ENCODE measurements at regions not wholly inside any gene's neighbourhood (a gene's known extent, or its start where the extent isn't known, plus 50 kb on each side); places are given as distances from the start of the nearest gene placed in this dataset.
"Not testable (repeated sequence)": the region's sequence is repeated elsewhere in the genome, so short reads cannot be mapped to it uniquely, and the experiment has no call there.

- not testable (repeated sequence) for H3K9me3 ChIP-seq (ENCODE audit: control insufficient read depth in 1 of 2, low read length in 2 of 2); H3K4me3 ChIP-seq (ENCODE audit: low read depth in 1 of 2, low read length in 2 of 2); H3K4me1 ChIP-seq (ENCODE audit: control insufficient read depth in 1 of 2, insufficient read depth in 2 of 2, low read length in 2 of 2); H3K36me3 ChIP-seq (ENCODE audit: control insufficient read depth in 1 of 2, insufficient read depth in 2 of 2, low read length in 2 of 2); H3K27ac ChIP-seq (ENCODE audit: low read length); H3K27me3 ChIP-seq (ENCODE audit: low read depth, low read length)
Measured at GRCh38 chr5:158582669-158583068, 517.0 kb downstream of the EBF1 start.

- H3K27ac ChIP-seq (ENCODE audit: low read length), result no peak overlapping the region
- H3K36me3 ChIP-seq (ENCODE audit: control insufficient read depth in 1 of 2, insufficient read depth in 2 of 2, low read length in 2 of 2), result no peaks in the 10 kb centered on the region
- H3K4me3 ChIP-seq (ENCODE audit: low read depth in 1 of 2, low read length in 2 of 2), result no peak overlapping the region
- H3K9me3 ChIP-seq (ENCODE audit: control insufficient read depth in 1 of 2, low read length in 2 of 2), result peaks cover 0 to 3% of the 10 kb centered on the region in 2 donors
- no peaks in the 10 kb centered on the region for H3K4me1 ChIP-seq (ENCODE audit: control insufficient read depth in 1 of 2, insufficient read depth in 2 of 2, low read length in 2 of 2)
- no peaks in the 10 kb centered on the region for H3K27me3 ChIP-seq (ENCODE audit: low read depth, low read length)
Measured at GRCh38 chr5:158573829-158574228, 525.9 kb downstream of the EBF1 start.

- Histone ChIP-seq H3K4me1 (ENCODE audit: control insufficient read depth in 1 of 2, insufficient read depth in 2 of 2, low read length in 2 of 2) (peaks cover 0 to 4% of the 10 kb centered on the region in 2 donors), H3K27me3 (ENCODE audit: low read depth, low read length) (no peaks in the 10 kb centered on the region), H3K4me3 (ENCODE audit: low read depth in 1 of 2, low read length in 2 of 2) (no peak overlapping the region), H3K9me3 (ENCODE audit: control insufficient read depth in 1 of 2, low read length in 2 of 2) (no peaks in the 10 kb centered on the region), H3K27ac (ENCODE audit: low read length) (no peak overlapping the region), H3K36me3 (ENCODE audit: control insufficient read depth in 1 of 2, insufficient read depth in 2 of 2, low read length in 2 of 2) (no peaks in the 10 kb centered on the region)
Measured at GRCh38 chr5:158570502-158570901, 529.2 kb downstream of the EBF1 start.

- no peak overlapping the region for H3K4me3 ChIP-seq (ENCODE audit: low read depth in 1 of 2, low read length in 2 of 2)
- H3K27me3 ChIP-seq (ENCODE audit: low read depth, low read length), result no peaks in the 10 kb centered on the region
Measured at GRCh38 chr5:158569534-158569933, 530.2 kb downstream of the EBF1 start.

GRCh38 chr5:158565017-158565789 lies 534.5 kb downstream of the EBF1 start:
- no peaks in the 10 kb centered on the region for H3K36me3 ChIP-seq (ENCODE audit: control insufficient read depth in 1 of 2, insufficient read depth in 2 of 2, low read length in 2 of 2)
- H3K4me3 ChIP-seq (ENCODE audit: low read depth in 1 of 2, low read length in 2 of 2), result no peak overlapping the region
- H3K27ac ChIP-seq (ENCODE audit: low read length), result no peak overlapping the region
- H3K27me3 ChIP-seq (ENCODE audit: low read depth, low read length), result no peaks in the 10 kb centered on the region
- peaks cover 0 to 4% of the 10 kb centered on the region in 2 donors for H3K4me1 ChIP-seq (ENCODE audit: control insufficient read depth in 1 of 2, insufficient read depth in 2 of 2, low read length in 2 of 2)
- H3K9me3 ChIP-seq (ENCODE audit: control insufficient read depth in 1 of 2, low read length in 2 of 2), result no peaks in the 10 kb centered on the region

More at GRCh38 chr5:158569534-158569933, 530.2 kb downstream of the EBF1 start:
- Histone ChIP-seq H3K9me3 (ENCODE audit: control insufficient read depth in 1 of 2, low read length in 2 of 2) (no peaks in the 10 kb centered on the region), H3K4me1 (ENCODE audit: control insufficient read depth in 1 of 2, insufficient read depth in 2 of 2, low read length in 2 of 2) (peaks cover 0 to 4% of the 10 kb centered on the region in 2 donors), H3K27ac (ENCODE audit: low read length) (no peak overlapping the region), H3K36me3 (ENCODE audit: control insufficient read depth in 1 of 2, insufficient read depth in 2 of 2, low read length in 2 of 2) (no peaks in the 10 kb centered on the region)

- Histone ChIP-seq H3K27me3 (ENCODE audit: low read depth, low read length) (no peaks in the 10 kb centered on the region), H3K36me3 (ENCODE audit: control insufficient read depth in 1 of 2, insufficient read depth in 2 of 2, low read length in 2 of 2) (no peaks in the 10 kb centered on the region), H3K4me3 (ENCODE audit: low read depth in 1 of 2, low read length in 2 of 2) (no peak overlapping the region)
Measured at GRCh38 chr5:158563760-158564390, 535.8 kb downstream of the EBF1 start.

GRCh38 chr5:158561562-158562190 lies 538.0 kb downstream of the EBF1 start:
- no peaks in the 10 kb centered on the region for H3K36me3 ChIP-seq (ENCODE audit: control insufficient read depth in 1 of 2, insufficient read depth in 2 of 2, low read length in 2 of 2)
- no peaks in the 10 kb centered on the region for H3K27me3 ChIP-seq (ENCODE audit: low read depth, low read length)
- no peaks in the 10 kb centered on the region for H3K9me3 ChIP-seq (ENCODE audit: control insufficient read depth in 1 of 2, low read length in 2 of 2)
- no peak overlapping the region for H3K4me3 ChIP-seq (ENCODE audit: low read depth in 1 of 2, low read length in 2 of 2)
- no peak overlapping the region for H3K27ac ChIP-seq (ENCODE audit: low read length)
- no peaks in the 10 kb centered on the region for H3K4me1 ChIP-seq (ENCODE audit: control insufficient read depth in 1 of 2, insufficient read depth in 2 of 2, low read length in 2 of 2)

More at GRCh38 chr5:158563760-158564390, 535.8 kb downstream of the EBF1 start:
- Histone ChIP-seq H3K9me3 (ENCODE audit: control insufficient read depth in 1 of 2, low read length in 2 of 2) (no peaks in the 10 kb centered on the region), H3K4me1 (ENCODE audit: control insufficient read depth in 1 of 2, insufficient read depth in 2 of 2, low read length in 2 of 2) (peaks cover 0 to 4% of the 10 kb centered on the region in 2 donors), H3K27ac (ENCODE audit: low read length) (no peak overlapping the region)

- H3K27me3 ChIP-seq (ENCODE audit: low read depth, low read length), result no peaks in the 10 kb centered on the region
- no peaks in the 10 kb centered on the region for H3K9me3 ChIP-seq (ENCODE audit: control insufficient read depth in 1 of 2, low read length in 2 of 2)
- no peaks in the 10 kb centered on the region for H3K36me3 ChIP-seq (ENCODE audit: control insufficient read depth in 1 of 2, insufficient read depth in 2 of 2, low read length in 2 of 2)
- H3K4me1 ChIP-seq (ENCODE audit: control insufficient read depth in 1 of 2, insufficient read depth in 2 of 2, low read length in 2 of 2), result no peaks in the 10 kb centered on the region
- H3K27ac ChIP-seq (ENCODE audit: low read length), result no peak overlapping the region
- H3K4me3 ChIP-seq (ENCODE audit: low read depth in 1 of 2, low read length in 2 of 2), result no peak overlapping the region
Measured at GRCh38 chr5:158560170-158560569, 539.5 kb downstream of the EBF1 start.

- no peak overlapping the region for H3K27ac ChIP-seq (ENCODE audit: low read length)
- no peaks in the 10 kb centered on the region for H3K27me3 ChIP-seq (ENCODE audit: low read depth, low read length)
- no peaks in the 10 kb centered on the region for H3K4me1 ChIP-seq (ENCODE audit: control insufficient read depth in 1 of 2, insufficient read depth in 2 of 2, low read length in 2 of 2)
- no peaks in the 10 kb centered on the region for H3K9me3 ChIP-seq (ENCODE audit: control insufficient read depth in 1 of 2, low read length in 2 of 2)
- no peaks in the 10 kb centered on the region for H3K36me3 ChIP-seq (ENCODE audit: control insufficient read depth in 1 of 2, insufficient read depth in 2 of 2, low read length in 2 of 2)
- H3K4me3 ChIP-seq (ENCODE audit: low read depth in 1 of 2, low read length in 2 of 2), result no peak overlapping the region
Measured at GRCh38 chr5:158559643-158560042, 540.1 kb downstream of the EBF1 start.

GRCh38 chr5:158559066-158559465 lies 540.6 kb downstream of the EBF1 start:
- H3K27me3 ChIP-seq (ENCODE audit: low read depth, low read length), result no peaks in the 10 kb centered on the region
- H3K36me3 ChIP-seq (ENCODE audit: control insufficient read depth in 1 of 2, insufficient read depth in 2 of 2, low read length in 2 of 2), result no peaks in the 10 kb centered on the region
- no peak overlapping the region for H3K27ac ChIP-seq (ENCODE audit: low read length)
- no peak overlapping the region for H3K4me3 ChIP-seq (ENCODE audit: low read depth in 1 of 2, low read length in 2 of 2)
- no peaks in the 10 kb centered on the region for H3K9me3 ChIP-seq (ENCODE audit: control insufficient read depth in 1 of 2, low read length in 2 of 2)
- H3K4me1 ChIP-seq (ENCODE audit: control insufficient read depth in 1 of 2, insufficient read depth in 2 of 2, low read length in 2 of 2), result no peaks in the 10 kb centered on the region

- no peaks in the 10 kb centered on the region for H3K27me3 ChIP-seq (ENCODE audit: low read depth, low read length)
- H3K4me3 ChIP-seq (ENCODE audit: low read depth in 1 of 2, low read length in 2 of 2), result no peak overlapping the region
- H3K4me1 ChIP-seq (ENCODE audit: control insufficient read depth in 1 of 2, insufficient read depth in 2 of 2, low read length in 2 of 2), result no peaks in the 10 kb centered on the region
- H3K27ac ChIP-seq (ENCODE audit: low read length), result no peak overlapping the region
- no peaks in the 10 kb centered on the region for H3K9me3 ChIP-seq (ENCODE audit: control insufficient read depth in 1 of 2, low read length in 2 of 2)
- no peaks in the 10 kb centered on the region for H3K36me3 ChIP-seq (ENCODE audit: control insufficient read depth in 1 of 2, insufficient read depth in 2 of 2, low read length in 2 of 2)
Measured at GRCh38 chr5:158553962-158554336, 545.8 kb downstream of the EBF1 start.
